ENCODE measurements at regions not wholly inside any gene's neighbourhood (a gene's known extent, or its start where the extent isn't known, plus 50 kb on each side); places are given as distances from the start of the nearest gene placed in this dataset.

GRCh38 chr19:31099515-31100205 lies 249.6 kb downstream of the TSHZ3 start:
- BruUV-seq (replicated peaks), result no TSS peak
- Histone ChIP-seq H4K20me1 (ENCODE audit: insufficient read depth, low read length) (no peaks in the 10 kb centered on the region), H3K79me2 (ENCODE audit: insufficient read depth, low read depth, low read length) (no peaks in the 10 kb centered on the region), H3K9me3 (ENCODE audit: low read length) (no peaks in the 10 kb centered on the region), H3K4me3 (ENCODE audit: low read depth, low read length, poor library complexity, severe bottlenecking) (no peak overlapping the region), H3K4me2 (ENCODE audit: low read length) (no peak overlapping the region), H3K4me1 (ENCODE audit: insufficient read depth, low read length, poor library complexity, severe bottlenecking) (no peaks in the 10 kb centered on the region), H3K36me3 (ENCODE audit: insufficient read depth, low read length) (no peaks in the 10 kb centered on the region), H2AFZ (ENCODE audit: low read length) (no peak overlapping the region), H3K27ac (ENCODE audit: low read depth, low read length, poor library complexity, severe bottlenecking) (no peak overlapping the region), H3K9me2 (ENCODE audit: insufficient read depth, low read length) (no peaks in the 10 kb centered on the region)
- CTCF ChIA-PET (ENCODE audit: unreplicated experiment), result no interaction called here
- TF ChIP-seq EZH2phosphoT487 (IDR thresholded peaks at IDR 0.05; ENCODE audit: borderline replicate concordance, low read depth, low read length), result no peak
- TF ChIP-seq, protein P1, sequence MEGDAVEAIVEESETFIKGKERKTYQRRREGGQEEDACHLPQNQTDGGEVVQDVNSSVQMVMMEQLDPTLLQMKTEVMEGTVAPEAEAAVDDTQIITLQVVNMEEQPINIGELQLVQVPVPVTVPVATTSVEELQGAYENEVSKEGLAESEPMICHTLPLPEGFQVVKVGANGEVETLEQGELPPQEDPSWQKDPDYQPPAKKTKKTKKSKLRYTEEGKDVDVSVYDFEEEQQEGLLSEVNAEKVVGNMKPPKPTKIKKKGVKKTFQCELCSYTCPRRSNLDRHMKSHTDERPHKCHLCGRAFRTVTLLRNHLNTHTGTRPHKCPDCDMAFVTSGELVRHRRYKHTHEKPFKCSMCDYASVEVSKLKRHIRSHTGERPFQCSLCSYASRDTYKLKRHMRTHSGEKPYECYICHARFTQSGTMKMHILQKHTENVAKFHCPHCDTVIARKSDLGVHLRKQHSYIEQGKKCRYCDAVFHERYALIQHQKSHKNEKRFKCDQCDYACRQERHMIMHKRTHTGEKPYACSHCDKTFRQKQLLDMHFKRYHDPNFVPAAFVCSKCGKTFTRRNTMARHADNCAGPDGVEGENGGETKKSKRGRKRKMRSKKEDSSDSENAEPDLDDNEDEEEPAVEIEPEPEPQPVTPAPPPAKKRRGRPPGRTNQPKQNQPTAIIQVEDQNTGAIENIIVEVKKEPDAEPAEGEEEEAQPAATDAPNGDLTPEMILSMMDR (conservative IDR thresholded peaks at IDR 0.05; ENCODE audit: low read length), result no peak
- intact Hi-C loops (cut with micrococcal nuclease; ENCODE audit: unreplicated experiment), result no loop called here
- no peak for DNase-seq (ENCODE audit: low spot score)
- POLR2A ChIA-PET, result no interaction called here

DNA sequence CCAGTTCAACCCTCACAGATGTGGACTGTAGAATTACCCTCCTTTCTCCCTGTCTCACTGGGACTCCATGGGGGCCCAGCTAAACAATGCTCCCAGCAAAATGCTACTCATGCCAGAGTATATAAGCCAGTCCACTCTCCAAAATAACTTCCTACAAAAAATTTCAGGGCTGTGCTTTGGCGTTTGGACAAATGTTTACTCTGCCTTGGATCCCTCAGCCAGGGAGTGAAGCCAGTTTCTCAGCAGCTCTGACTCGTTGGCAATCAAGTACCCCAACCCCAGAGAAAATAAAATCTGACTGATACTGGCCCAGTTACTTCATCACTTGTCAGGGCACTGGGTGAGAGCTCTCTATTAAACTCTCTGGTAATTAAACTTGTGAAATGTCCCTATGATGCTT lies 250.4 kb downstream of the TSHZ3 start:
- ChIA-PET POLR2A (no interaction called here), CTCF (ENCODE audit: unreplicated experiment) (no interaction called here)
- no peak for DNase-seq (ENCODE audit: low spot score)
- H3K27ac ChIP-seq (ENCODE audit: low read depth, low read length, poor library complexity, severe bottlenecking), result no peak overlapping the region
- no peaks in the 10 kb centered on the region for H4K20me1 ChIP-seq (ENCODE audit: insufficient read depth, low read length)
- H3K9me2 ChIP-seq (ENCODE audit: insufficient read depth, low read length), result no peaks in the 10 kb centered on the region
- H3K4me2 ChIP-seq (ENCODE audit: low read length), result no peak overlapping the region
- no peak overlapping the region for H3K4me3 ChIP-seq (ENCODE audit: low read depth, low read length, poor library complexity, severe bottlenecking)
- no TSS peak for BruUV-seq (replicated peaks)
- no peaks in the 10 kb centered on the region for H3K4me1 ChIP-seq (ENCODE audit: insufficient read depth, low read length, poor library complexity, severe bottlenecking)
- H3K36me3 ChIP-seq (ENCODE audit: insufficient read depth, low read length), result no peaks in the 10 kb centered on the region
- H3K79me2 ChIP-seq (ENCODE audit: insufficient read depth, low read depth, low read length), result no peaks in the 10 kb centered on the region
- intact Hi-C loops (cut with micrococcal nuclease; ENCODE audit: unreplicated experiment), result no loop called here
- H2AFZ ChIP-seq (ENCODE audit: low read length), result no peak overlapping the region
- no peaks in the 10 kb centered on the region for H3K9me3 ChIP-seq (ENCODE audit: low read length)
- no peak for TF ChIP-seq EZH2phosphoT487 (IDR thresholded peaks at IDR 0.05; ENCODE audit: borderline replicate concordance, low read depth, low read length)
- TF ChIP-seq, protein P1 (conservative IDR thresholded peaks at IDR 0.05; ENCODE audit: low read length), result no peak

DNA sequence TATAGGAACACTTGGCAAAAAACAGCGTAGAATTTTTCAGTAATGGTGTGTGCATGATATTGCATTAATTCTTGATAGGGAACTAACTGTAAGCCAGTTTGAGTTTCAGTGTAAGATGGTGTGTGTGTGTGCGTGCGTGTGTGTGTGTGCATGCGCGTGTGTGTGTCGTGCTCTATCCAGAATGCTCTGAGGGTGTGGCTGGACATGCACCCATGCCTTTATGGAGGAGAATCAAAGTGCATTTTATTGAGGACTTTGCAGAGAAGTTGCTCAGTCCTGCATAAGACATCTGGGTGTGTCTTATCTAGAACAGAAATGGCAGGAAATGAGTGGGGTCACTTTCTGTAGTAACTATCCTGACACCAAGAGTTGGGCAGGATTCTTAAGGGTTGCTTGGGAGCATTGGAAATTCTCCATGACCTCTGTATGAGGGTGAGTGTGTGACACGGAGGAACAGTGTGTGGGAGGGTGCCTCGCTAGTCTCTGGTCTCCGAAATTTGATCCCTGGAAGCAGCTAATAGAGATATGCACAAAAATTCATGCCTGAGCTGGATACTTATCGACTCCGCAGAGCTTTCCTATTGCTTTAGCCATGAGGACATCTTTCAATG lies 252.2 kb downstream of the TSHZ3 start:
- Histone ChIP-seq H3K36me3 (ENCODE audit: insufficient read depth, low read length) (no peaks in the 10 kb centered on the region), H3K4me3 (ENCODE audit: low read depth, low read length, poor library complexity, severe bottlenecking) (no peak overlapping the region), H3K4me2 (ENCODE audit: low read length) (no peak overlapping the region), H3K27ac (ENCODE audit: low read depth, low read length, poor library complexity, severe bottlenecking) (no peak overlapping the region), H2AFZ (ENCODE audit: low read length) (no peak overlapping the region), H3K9me2 (ENCODE audit: insufficient read depth, low read length) (no peaks in the 10 kb centered on the region), H3K79me2 (ENCODE audit: insufficient read depth, low read depth, low read length) (no peaks in the 10 kb centered on the region), H3K4me1 (ENCODE audit: insufficient read depth, low read length, poor library complexity, severe bottlenecking) (no peaks in the 10 kb centered on the region), H4K20me1 (ENCODE audit: insufficient read depth, low read length) (no peaks in the 10 kb centered on the region), H3K9me3 (ENCODE audit: low read length) (no peaks in the 10 kb centered on the region)
- TF ChIP-seq, protein P1 (conservative IDR thresholded peaks at IDR 0.05; ENCODE audit: low read length), result no peak
- TF ChIP-seq EZH2phosphoT487 (IDR thresholded peaks at IDR 0.05; ENCODE audit: borderline replicate concordance, low read depth, low read length), result no peak
- BruUV-seq (replicated peaks), result no TSS peak
- no peak for DNase-seq (ENCODE audit: low spot score)
- intact Hi-C loops (cut with micrococcal nuclease; ENCODE audit: unreplicated experiment), result no loop called here
- CTCF ChIA-PET (ENCODE audit: unreplicated experiment), result no interaction called here
- POLR2A ChIA-PET, result no interaction called here
